HG03095 (cell line): ENCODE measurements at regions not wholly inside any gene's neighbourhood (a gene's known extent, or its start where the extent isn't known, plus 50 kb on each side); places are given as distances from the start of the nearest gene placed in this dataset.

Experiments used
- ATAC-seq: cut with Tn5 transposase; IDR thresholded peaks from one replicate; pipeline ENCODE4 v1.9.1; 2021; ENCODE audit warnings: moderate library complexity; ENCODE audit not compliant: unreplicated experiment

- ATAC-seq: no peak
These were observed 800.9 kb upstream of the TENM4 start for GRCh38 chr11:80241766-80242165.

DNA sequence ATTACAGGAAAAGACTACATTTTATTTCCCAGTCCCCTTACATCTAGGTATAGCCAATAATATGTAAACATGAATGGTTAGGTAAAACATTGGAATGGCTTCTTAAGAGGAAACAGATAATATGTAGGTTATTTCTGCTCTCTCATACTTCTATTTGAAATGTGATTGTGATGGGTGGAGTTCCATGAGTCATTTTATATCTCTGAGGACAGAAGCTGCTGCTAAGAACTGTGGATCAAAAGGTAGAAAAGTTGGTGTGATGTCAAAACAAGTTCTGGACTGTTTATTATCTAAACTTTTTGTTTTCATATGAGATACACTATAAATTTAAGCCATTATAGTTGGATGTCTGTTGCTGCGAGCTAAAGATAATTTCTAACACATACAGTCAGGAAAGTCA, 799.4 kb upstream of the TENM4 start:
- no peak for ATAC-seq

- no peak for ATAC-seq
These were observed 798.4 kb upstream of the TENM4 start for GRCh38 chr11:80239217-80239616.

DNA sequence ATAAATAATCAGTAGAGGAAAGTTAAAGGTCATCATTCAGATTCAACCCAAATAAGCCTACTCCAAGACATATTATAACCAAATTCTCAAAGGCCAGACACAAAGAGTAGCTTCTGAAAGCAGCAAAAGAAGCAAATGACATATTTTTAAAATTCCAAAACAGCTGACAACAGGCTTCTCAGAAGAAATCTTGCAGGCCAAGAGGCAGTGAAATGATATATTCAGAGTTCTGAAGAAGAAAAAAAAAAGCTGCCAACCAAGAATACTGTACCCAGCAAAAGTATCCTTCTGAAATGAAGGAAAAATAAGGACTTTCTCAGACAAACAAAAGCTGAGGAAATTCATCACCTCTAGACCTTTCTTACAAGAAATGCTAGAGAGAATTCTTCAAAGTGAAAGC, 787.1 kb upstream of the TENM4 start:
- no peak for ATAC-seq

GRCh38 chr11:80214413-80214812, 773.6 kb upstream of the TENM4 start:
- ATAC-seq: no peak

GRCh38 chr11:80211673-80212072, 770.8 kb upstream of the TENM4 start:
- no peak for ATAC-seq

GRCh38 chr11:80204021-80204420, 763.2 kb upstream of the TENM4 start:
- no peak for ATAC-seq

DNA sequence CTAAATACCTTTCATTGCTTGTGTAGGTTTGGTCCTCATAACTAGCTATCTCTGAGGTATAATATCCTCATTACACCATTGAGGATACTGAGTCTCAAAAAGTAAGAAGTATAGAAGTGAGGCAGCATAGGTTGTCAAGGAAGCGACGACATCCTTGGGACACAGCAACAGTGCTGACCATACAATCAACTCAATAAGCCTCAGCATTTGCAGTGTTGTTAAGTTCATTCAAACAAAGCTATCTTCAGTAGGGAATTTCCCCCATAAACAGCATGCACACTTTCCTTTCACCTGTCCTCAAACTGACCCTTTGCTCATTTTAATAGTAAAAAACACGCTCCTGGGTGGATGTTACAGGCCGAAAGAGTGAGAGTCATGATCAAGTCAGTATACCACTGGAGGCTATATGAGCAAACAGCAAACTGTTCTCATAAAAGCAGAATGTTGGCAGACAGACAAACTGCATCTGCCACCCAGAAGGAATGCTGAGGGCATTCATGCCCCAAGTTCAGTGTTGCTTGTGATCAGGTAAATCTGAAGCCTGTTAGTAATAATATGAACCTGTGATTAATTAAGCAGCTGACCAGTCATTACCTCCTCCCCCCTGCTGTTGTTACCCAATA, 756.2 kb upstream of the TENM4 start:
- no peak for ATAC-seq

- ATAC-seq: no peak
These were observed 755.2 kb upstream of the TENM4 start for GRCh38 chr11:80196041-80196440.

DNA sequence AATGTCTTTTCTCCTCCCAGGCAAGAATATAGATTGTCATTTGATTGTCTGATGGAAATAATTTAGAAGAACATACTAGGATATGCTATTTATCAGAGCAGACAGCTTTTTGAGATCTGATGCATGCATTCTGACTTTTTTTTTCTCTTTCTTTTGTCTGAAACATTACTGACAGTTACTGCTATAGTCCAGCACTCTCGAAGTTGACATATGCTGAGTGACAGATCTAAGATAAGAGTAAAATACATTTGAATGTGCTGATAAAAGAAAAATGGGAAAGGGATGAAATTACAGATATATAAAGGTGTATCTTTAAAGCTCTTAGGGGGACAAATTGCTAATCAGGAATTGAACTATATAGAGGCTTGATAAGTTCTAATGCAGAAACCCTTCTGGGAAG, 753.8 kb upstream of the TENM4 start:
- no peak for ATAC-seq

DNA sequence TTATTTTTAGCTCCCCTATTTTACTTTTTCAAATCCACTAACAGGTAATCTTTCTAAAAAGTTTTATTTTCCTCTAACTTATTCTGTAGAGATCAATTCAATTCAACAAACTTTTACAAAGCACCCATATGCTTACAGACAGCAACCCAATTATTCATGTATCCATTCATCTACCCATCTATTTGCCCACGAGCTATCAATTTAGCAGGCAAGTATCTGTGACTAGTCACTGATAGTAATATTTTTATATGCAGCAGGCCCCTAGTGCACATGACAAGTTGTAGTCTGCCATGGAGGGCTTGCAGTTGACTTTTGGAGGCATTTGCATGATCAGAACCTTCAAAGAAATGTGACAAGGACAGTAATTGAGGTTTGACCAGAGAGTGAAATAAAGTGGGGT, 753.2 kb upstream of the TENM4 start:
- no peak for ATAC-seq

DNA sequence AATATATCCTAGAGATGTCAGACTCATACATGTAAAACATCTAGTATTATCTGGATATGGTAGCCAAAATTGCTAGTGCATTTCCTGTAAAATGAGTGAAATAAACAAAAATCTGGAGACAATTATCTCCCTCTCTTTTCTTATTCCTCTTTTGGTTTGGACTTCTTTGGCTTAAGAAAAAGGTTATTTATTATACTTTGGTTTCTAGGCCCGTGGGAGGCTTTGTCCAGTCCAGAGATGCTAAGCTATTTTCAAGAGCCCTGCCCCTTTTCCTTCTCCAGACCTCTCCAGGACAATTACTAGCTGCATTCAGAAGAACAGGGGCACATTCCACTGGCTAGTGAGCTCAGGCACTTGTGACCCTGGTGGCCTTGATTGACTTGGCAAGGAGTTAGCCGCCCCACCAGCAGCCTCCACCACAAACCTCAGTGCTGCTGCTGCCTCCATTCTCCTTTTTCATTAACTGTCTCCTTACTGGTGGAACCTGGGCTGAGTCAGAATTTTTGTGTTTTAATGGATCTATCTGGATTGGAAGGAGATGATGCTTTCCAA, 747.3 kb upstream of the TENM4 start:
- ATAC-seq: no peak

DNA sequence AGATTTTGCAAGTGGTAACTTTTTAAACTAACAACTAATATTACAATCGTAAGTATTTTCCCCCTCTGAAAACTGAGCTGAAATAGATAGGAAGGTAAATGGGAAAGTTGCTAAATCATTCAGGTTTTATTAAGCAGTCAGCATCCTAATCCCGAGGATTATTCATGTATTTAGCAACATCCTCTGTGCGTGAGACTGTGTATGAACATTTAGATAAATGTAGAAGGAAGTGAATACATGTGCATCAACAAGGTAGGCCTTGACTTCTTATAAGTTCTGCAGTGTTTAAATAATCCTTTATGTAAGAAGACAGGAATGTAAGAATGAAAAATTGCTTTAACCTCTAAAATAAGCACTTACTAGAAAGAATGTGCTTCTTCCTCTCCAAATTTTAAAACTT, 745.9 kb upstream of the TENM4 start:
- no peak for ATAC-seq

DNA sequence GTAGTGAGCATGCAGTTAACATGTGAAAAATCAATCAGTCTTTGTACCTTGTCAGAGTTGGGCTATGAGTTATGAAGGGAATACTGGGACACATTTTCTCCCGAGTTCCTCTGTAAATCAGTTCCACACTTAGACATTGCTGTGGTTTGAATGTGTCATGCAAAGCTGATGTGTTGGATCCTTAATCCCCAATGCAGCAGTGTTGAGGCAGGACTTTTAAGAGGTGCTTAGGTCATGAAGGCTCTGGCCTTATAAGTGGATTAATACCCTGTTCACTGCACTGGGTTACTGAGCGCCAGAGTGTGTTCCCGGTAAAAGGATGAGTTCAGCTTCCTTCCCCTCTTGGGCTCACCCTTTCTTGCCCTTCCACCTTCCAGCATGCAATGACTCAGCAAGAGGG, 742.1 kb upstream of the TENM4 start:
- ATAC-seq: no peak

DNA sequence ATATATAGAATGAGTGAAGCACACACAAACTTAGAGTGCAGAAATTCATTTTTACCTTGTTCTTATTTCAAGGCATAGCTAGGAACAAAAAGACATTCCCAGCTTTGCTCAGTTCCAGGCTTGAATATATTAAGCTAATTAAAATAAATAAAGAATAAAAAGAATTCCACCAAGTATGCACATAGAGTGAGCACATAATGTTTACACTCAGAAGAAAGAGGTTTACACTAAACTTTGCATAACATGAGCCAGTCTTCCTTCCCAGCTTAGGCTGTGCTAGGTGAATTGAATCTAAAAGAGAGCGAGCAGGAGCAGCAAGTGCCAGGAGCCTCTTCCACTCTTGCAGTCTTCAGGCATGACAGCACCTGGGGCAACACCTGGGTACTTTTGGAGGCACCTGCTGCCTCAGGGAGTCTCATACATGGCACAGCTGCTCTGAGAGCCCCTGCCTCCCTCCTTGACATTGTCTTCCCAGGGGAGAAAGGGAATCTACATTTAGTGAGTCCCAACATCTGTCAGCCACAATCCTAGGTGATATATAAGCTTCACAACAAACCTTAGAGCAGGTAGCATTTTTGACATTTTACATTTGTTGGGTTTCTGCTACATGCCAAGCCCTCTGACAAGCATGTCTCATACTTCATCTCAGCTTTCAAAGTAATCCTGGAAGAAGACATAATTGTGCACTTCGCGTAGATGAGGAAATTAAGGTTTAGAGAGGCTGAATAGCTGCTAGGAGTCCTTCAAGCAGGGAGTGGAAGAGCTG, 732.7 kb upstream of the TENM4 start:
- ATAC-seq: no peak

GRCh38 chr11:80168796-80169195, 728.0 kb upstream of the TENM4 start:
- ATAC-seq: no peak

DNA sequence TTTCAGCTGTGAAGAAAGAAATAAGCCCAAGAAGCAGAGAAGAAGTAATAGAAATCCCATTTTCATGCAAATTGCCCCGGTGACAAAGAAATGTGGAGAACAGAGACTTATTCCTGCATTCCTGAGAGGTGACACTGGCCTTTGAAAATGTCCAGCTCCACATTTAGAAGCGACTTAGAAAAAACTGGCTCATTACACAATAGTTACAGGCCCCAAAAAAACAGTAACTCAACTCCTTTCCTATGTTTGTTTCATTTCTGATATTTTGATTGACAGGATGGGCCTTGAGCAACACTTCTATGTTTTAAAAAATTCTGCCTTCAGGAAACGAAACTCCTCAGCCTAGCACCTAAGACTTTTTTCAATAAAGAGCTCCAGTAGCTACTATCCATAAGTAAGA, 726.9 kb upstream of the TENM4 start:
- ATAC-seq: no peak

GRCh38 chr11:80165744-80166143, 724.9 kb upstream of the TENM4 start:
- ATAC-seq: no peak

DNA sequence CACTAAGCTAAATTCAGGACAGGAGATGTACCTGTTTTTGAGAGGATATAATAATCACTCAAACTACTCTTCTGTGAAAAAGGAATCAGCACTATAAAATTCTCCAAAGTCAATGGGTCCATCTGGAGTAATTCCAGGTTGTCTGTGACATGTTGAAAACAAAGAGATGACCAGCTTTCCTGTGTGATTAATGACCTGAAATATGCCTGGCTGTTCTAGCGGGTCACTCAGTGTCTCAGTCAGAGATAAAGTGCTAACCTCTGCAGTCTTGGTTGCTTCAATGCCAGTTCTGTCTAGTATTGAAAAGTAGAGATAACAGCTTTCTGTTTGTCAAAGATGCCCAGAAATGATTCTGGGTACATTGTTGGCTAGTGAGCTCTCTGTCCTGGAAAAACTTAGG, 722.6 kb upstream of the TENM4 start:
- no peak for ATAC-seq

DNA sequence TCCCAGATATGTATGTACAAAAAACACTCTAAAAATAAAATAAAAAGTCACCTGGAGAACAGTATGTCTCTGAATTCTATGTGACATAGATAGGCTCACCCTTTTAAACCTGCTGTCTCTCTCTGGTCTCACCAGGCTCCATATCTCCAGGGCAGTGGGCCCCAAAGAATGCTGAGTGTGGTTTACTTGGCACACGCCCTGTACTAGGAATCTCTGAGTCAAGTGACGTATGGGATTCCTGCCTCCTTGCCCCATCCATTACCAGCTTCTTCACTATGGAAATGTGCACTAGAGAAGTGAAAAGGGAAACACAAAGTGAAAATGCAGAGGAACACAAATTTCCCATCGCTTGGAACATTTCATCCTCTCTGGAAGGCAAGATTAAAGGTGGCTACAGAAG, 722.2 kb upstream of the TENM4 start:
- no peak for ATAC-seq

GRCh38 chr11:80162387-80162786, 721.6 kb upstream of the TENM4 start:
- ATAC-seq: no peak

DNA sequence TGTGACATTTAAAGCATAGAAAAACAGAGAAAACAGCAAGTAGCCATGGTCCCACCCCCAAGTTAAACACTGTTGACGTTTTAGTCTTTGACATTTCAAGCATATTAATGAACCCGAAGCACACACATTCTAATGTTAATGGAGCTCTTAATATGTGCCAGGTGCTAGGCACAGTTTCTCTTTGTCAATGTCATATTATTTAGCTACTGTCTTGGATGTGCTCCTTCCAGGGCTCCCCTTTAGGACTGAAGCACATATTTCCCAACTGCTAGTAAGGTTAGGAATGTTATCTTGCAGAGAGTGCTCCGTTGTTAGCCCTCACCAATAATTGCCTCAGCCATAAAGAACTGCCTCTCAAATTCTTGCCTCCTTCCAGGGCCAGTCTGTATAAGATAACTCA, 716.6 kb upstream of the TENM4 start:
- ATAC-seq: no peak

- no peak for ATAC-seq
These were observed 715.2 kb upstream of the TENM4 start for GRCh38 chr11:80156062-80156461.
